SK-N-SH treated with all-trans-retinoic acid at 6 μM for 48 hours (cell line): ENCODE measurements at regions not wholly inside any gene's neighbourhood (a gene's known extent, or its start where the extent isn't known, plus 50 kb on each side); places are given as distances from the start of the nearest gene placed in this dataset.

Experiments
- BACH2 ChIP-seq: fragments of 250-450 bp; sonication (Bioruptor Pico); IDR thresholded peaks from 2 replicates; pipeline ENCODE4 v1.9.0; 2021; ENCODE audit warnings: mild to moderate bottlenecking, borderline replicate concordance
- TCF4 ChIP-seq: fragments of 250-450 bp; sonication (Bioruptor Pico); IDR thresholded peaks from 2 replicates; pipeline ENCODE4 v1.8.0; 2021; ENCODE audit warnings: mild to moderate bottlenecking, moderate library complexity, borderline replicate concordance
- ZFP30 ChIP-seq: fragments of 450-650 bp; formaldehyde crosslinking; IDR thresholded peaks from 2 replicates; pipeline ENCODE4 v1.5.0; 2022; ENCODE audit warnings: mild to moderate bottlenecking, moderate library complexity
- ZNF70 ChIP-seq: fragments of 450-650 bp; formaldehyde crosslinking; IDR thresholded peaks from 2 replicates; pipeline ENCODE4 v1.5.0; 2020; ENCODE audit warnings: mild to moderate bottlenecking, moderate library complexity

- TF ChIP-seq BACH2 (no peak), ZFP30 (CRISPR knock-in tag) (no peak), TCF4 (CRISPR knock-in tag) (no peak), ZNF70 (CRISPR knock-in tag) (no peak)
These were observed 994.6 kb downstream of the TBL1XR1 start for GRCh38 chr3:176202652-176203051.
